GM12875 (cell line): ENCODE measurements at regions not wholly inside any gene's neighbourhood (a gene's known extent, or its start where the extent isn't known, plus 50 kb on each side); places are given as distances from the start of the nearest gene placed in this dataset.

Source experiments
- H3K4me3 ChIP-seq: one replicate; pipeline ENCODE4 v1.5.1; 2011; ENCODE audit warnings: low read depth, low read length, control low read depth
- CTCF ChIP-seq: IDR thresholded peaks from 2 replicates; pipeline ENCODE4 v1.5.1; 2011; ENCODE audit warnings: low read depth, mild to moderate bottlenecking, control low read depth, inconsistent platforms, low read length, moderate library complexity, borderline replicate concordance; ENCODE audit not compliant: insufficient read depth

DNA sequence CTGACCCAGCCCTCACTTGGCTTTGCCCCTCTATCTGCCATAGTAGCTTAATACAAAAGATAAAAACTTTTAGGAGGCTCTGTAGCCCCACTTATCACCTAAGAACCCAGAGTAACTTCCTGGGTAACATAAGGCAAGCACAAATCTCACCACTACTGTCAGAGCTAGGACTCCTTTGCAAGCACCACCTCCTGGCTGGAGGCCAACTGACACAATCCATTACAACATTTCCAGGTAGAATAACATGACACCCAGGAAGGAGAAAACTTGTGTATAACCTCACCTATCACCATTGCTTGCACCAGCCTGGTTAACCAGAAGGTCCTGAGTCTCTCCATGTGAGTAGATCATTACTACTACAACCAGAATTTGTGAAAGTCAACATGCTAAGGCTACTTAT is 230.0 kb downstream of the TUSC7 start:
- no peak overlapping the region for H3K4me3 ChIP-seq
- TF ChIP-seq CTCF: no peak

DNA sequence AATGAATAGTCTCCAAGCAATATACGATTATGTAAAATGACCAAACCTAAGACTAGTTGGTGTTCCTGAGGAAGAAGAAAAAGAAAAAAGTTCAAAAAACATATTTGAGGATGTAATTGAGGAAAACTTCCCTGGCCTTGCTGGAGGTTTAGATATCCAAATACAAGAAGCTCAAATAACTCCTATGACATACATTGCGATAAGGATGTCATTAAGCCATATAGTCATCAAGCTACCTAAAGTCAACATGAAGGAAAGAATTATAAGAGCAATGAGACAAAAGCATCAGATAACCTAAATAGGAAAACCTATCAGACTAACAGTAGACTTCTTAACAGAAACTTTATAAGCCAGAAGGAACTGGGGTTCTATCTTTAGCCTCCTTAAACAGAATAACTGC is 231.1 kb downstream of the TUSC7 start:
- TF ChIP-seq CTCF: no peak
- no peak overlapping the region for H3K4me3 ChIP-seq

DNA sequence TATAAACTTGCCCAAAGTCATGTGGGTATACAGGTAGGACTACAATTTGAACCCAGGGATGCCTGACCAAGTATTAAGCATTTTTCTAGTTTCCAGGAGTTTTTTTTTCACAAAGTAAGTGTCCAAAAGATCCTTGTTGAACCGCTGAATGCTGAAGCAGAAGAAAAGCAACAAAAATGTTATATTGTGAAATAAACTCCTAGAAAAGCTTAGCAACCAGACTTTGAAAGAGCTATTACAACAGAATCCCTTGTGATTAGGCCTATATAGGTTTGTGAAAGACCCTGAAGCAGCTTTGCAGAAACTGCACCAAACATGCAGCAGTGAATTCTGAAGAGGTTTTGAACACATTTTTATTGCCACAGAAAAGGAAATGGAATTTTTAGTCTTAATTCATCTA is 236.8 kb downstream of the TUSC7 start:
- no peak for TF ChIP-seq CTCF

DNA sequence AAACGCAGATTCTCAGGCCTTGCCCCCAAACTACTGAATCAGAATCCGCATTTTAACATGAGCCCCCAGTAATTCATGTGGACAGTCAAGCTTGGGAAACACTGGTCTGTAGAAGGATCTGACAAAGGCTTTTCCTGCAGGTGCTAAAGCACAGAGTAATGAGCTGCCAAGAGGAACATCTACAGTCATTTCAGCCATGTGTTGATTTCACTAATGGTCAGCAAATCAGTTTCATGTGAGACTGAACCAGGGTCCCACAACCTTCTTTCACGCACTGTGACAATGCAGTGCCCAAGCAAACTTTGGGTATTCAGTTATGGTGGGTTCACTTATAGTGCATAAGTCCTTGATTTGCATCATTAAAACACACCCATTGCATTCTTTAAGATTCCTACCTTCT is 237.6 kb downstream of the TUSC7 start:
- no peak overlapping the region for H3K4me3 ChIP-seq
- no peak for TF ChIP-seq CTCF

More for the DNA sequence above, 236.8 kb downstream of the TUSC7 start:
- no peak overlapping the region for H3K4me3 ChIP-seq

- no peak overlapping the region for H3K4me3 ChIP-seq
- TF ChIP-seq CTCF: no peak
Measured at GRCh38 chr3:116947809-116948208, 238.2 kb downstream of the TUSC7 start.

- TF ChIP-seq CTCF: no peak
Measured at GRCh38 chr3:116950301-116951055, 240.9 kb downstream of the TUSC7 start.

DNA sequence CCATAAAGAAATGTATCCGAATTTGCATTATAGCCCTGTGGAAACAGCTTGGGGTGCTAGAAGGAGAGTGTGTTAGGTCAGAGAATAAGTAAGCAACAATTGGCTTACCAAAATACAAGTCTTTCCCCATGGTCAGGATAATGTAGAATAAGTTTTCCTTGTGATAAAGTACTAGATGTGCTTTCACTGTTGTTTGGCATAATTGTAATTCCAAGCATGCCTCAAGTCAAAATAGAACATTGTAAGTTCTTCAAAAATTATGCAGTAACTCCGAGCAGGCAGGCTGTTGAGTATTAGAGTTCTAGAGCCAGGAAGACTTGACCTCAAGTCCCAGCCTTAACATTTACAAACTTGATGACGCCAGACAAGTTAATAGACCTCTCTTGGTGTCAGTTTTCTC is 242.0 kb downstream of the TUSC7 start:
- TF ChIP-seq CTCF: no peak
- no peak overlapping the region for H3K4me3 ChIP-seq

More at GRCh38 chr3:116950301-116951055, 240.9 kb downstream of the TUSC7 start:
- no peak overlapping the region for H3K4me3 ChIP-seq
